ENCODE measurements at regions not wholly inside any gene's neighbourhood (a gene's known extent, or its start where the extent isn't known, plus 50 kb on each side); places are given as distances from the start of the nearest gene placed in this dataset.

DNA sequence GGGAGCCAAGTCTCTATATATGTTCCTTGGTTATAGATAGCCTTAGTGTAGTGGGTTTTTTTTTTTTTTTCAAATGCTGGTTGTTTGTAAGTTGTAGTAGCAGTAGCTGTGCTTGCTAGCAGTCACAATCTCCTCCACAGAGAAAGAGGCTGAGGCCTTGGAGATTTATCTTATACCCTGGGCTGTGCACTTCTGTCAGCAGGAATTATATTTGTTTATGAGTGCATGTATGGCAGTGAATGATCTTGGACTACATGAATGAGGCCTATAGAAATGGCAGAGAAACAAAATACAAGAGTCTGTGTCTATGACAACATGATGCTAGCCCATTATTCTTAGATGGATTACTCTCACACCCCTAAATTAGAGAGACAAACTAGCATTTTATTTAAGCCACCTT is 1674.2 kb upstream of the ADGRL3 start:
- Histone ChIP-seq H3K79me2 (ENCODE audit: control insufficient read depth, insufficient read depth, low read length) (no peaks in the 10 kb centered on the region), H3K4me3 (no peak overlapping the region), H2AFZ (ENCODE audit: control insufficient read depth, low read depth, low read length) (no peak overlapping the region), H3K27me3 (replicated peaks in 1 of 2; ENCODE audit: control insufficient read depth in 2 of 2, insufficient read depth in 2 of 2, low read length in 1 of 2) (no peaks in the 10 kb centered on the region), H3K27ac (ENCODE audit: control insufficient read depth, insufficient read depth) (no peak overlapping the region), H4K20me1 (ENCODE audit: control insufficient read depth, insufficient read depth) (no peaks in the 10 kb centered on the region), H3K4me2 (ENCODE audit: control insufficient read depth, insufficient read depth) (no peak overlapping the region), H3K4me1 (ENCODE audit: control insufficient read depth, insufficient read depth, low read length) (no peaks in the 10 kb centered on the region), H3K9me3 (replicated peaks; ENCODE audit: control insufficient read depth, insufficient read depth, low read length) (no peaks in the 10 kb centered on the region), H3K9ac (ENCODE audit: control insufficient read depth, insufficient read depth, low read length) (no peak overlapping the region), H3K36me3 (ENCODE audit: control insufficient read depth in 2 of 2, insufficient read depth in 2 of 2, low read length in 1 of 2) (no peaks in the 10 kb centered on the region)
- BruUV-seq (replicated peaks), result no TSS peak
- no peak for FAIRE-seq
- TF ChIP-seq, protein P1, sequence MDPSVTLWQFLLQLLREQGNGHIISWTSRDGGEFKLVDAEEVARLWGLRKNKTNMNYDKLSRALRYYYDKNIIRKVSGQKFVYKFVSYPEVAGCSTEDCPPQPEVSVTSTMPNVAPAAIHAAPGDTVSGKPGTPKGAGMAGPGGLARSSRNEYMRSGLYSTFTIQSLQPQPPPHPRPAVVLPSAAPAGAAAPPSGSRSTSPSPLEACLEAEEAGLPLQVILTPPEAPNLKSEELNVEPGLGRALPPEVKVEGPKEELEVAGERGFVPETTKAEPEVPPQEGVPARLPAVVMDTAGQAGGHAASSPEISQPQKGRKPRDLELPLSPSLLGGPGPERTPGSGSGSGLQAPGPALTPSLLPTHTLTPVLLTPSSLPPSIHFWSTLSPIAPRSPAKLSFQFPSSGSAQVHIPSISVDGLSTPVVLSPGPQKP (IDR thresholded peaks at IDR 0.05; ENCODE audit: low read depth, low read length), result no peak
- TF ChIP-seq MTA3 (IDR thresholded peaks at IDR 0.05; ENCODE audit: borderline replicate concordance, low read length) (no peak), ZBED1 (IDR thresholded peaks at IDR 0.05; ENCODE audit: borderline replicate concordance) (no peak), ZNF217 (IDR thresholded peaks at IDR 0.05) (no peak), ETV6 (conservative IDR thresholded peaks at IDR 0.05 in 1 of 2, IDR thresholded peaks at IDR 0.05 in 1 of 2; ENCODE audit: borderline replicate concordance in 1 of 2, low read depth in 1 of 2) (no peak), EED (IDR thresholded peaks at IDR 0.05; ENCODE audit: low read depth) (no peak), BRCA1 (IDR thresholded peaks at IDR 0.05; ENCODE audit: low read depth, low read length) (no peak), NFYA (IDR thresholded peaks at IDR 0.05; ENCODE audit: borderline replicate concordance, low read depth, low read length) (no peak), RAD51 (IDR thresholded peaks at IDR 0.05) (no peak), JUND (IDR thresholded peaks at IDR 0.05; ENCODE audit: low read depth, low read length) (no peak), TAF1 (IDR thresholded peaks at IDR 0.05; ENCODE audit: borderline replicate concordance, low read depth, low read length) (no peak)
- TF ChIP-seq, protein P2, sequence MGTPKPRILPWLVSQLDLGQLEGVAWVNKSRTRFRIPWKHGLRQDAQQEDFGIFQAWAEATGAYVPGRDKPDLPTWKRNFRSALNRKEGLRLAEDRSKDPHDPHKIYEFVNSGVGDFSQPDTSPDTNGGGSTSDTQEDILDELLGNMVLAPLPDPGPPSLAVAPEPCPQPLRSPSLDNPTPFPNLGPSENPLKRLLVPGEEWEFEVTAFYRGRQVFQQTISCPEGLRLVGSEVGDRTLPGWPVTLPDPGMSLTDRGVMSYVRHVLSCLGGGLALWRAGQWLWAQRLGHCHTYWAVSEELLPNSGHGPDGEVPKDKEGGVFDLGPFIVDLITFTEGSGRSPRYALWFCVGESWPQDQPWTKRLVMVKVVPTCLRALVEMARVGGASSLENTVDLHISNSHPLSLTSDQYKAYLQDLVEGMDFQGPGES (IDR thresholded peaks at IDR 0.05), result no peak
- TF ChIP-seq, protein P3, sequence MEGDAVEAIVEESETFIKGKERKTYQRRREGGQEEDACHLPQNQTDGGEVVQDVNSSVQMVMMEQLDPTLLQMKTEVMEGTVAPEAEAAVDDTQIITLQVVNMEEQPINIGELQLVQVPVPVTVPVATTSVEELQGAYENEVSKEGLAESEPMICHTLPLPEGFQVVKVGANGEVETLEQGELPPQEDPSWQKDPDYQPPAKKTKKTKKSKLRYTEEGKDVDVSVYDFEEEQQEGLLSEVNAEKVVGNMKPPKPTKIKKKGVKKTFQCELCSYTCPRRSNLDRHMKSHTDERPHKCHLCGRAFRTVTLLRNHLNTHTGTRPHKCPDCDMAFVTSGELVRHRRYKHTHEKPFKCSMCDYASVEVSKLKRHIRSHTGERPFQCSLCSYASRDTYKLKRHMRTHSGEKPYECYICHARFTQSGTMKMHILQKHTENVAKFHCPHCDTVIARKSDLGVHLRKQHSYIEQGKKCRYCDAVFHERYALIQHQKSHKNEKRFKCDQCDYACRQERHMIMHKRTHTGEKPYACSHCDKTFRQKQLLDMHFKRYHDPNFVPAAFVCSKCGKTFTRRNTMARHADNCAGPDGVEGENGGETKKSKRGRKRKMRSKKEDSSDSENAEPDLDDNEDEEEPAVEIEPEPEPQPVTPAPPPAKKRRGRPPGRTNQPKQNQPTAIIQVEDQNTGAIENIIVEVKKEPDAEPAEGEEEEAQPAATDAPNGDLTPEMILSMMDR (IDR thresholded peaks at IDR 0.05 in 2 of 3, conservative IDR thresholded peaks at IDR 0.05 in 1 of 3; ENCODE audit: control insufficient read depth in 2 of 3, extremely low read depth in 1 of 3, insufficient read depth in 1 of 3, low read depth in 3 of 3, low read length in 3 of 3), result no peak
- CTCF ChIA-PET, result no interaction called here
- DNase-seq (ENCODE audit: low read depth, low spot score), result no peak
- in situ Hi-C loops (cut with MboI), result no loop called here
- SMC1A ChIA-PET (ENCODE audit: uncharacterized antibody, unreplicated experiment), result no interaction called here
- no peak for ATAC-seq
- POLR2A ChIA-PET, result no interaction called here
- RAD21 ChIA-PET (ENCODE audit: unreplicated experiment), result no interaction called here
- intact Hi-C loops (cut with micrococcal nuclease; ENCODE audit: unreplicated experiment), result no loop called here

Data from GM12878 (cell line).